Left kidney (tissue), 1 donor: ENCODE measurements at regions not wholly inside any gene's neighbourhood (a gene's known extent, or its start where the extent isn't known, plus 50 kb on each side); places are given as distances from the start of the nearest gene placed in this dataset.
"Not testable (repeated sequence)": the region's sequence is repeated elsewhere in the genome, so short reads cannot be mapped to it uniquely, and the experiment has no call there.

Source experiments
- DNase-seq: peaks from one replicate; pipeline ENCODE4 v3.0.0-alpha.2; 2013

GRCh38 chr4:79609817-79610216 lies 201.8 kb upstream of the GK2 start:
- no peak for DNase-seq

GRCh38 chr4:79607979-79608378 lies 200.0 kb upstream of the GK2 start:
- no peak for DNase-seq

- no peak for DNase-seq
Measured at GRCh38 chr4:79604152-79604551, 196.1 kb upstream of the GK2 start.

GRCh38 chr4:79603681-79604080 lies 195.7 kb upstream of the GK2 start:
- no peak for DNase-seq

- DNase-seq = no peak
Measured at GRCh38 chr4:79599691-79600090, 191.7 kb upstream of the GK2 start.

GRCh38 chr4:79598801-79599200 lies 190.8 kb upstream of the GK2 start:
- no peak for DNase-seq

GRCh38 chr4:79598214-79598613 lies 190.2 kb upstream of the GK2 start:
- DNase-seq = no peak

- no peak for DNase-seq
Measured at GRCh38 chr4:79597266-79597665, 189.2 kb upstream of the GK2 start.

- DNase-seq = not testable (repeated sequence)
Measured at GRCh38 chr4:79592218-79592617, 184.2 kb upstream of the GK2 start.

- DNase-seq = no peak
Measured at GRCh38 chr4:79588679-79589078, 180.7 kb upstream of the GK2 start.

GRCh38 chr4:79587207-79587606 lies 179.2 kb upstream of the GK2 start:
- not testable (repeated sequence) for DNase-seq

- DNase-seq = no peak
Measured at GRCh38 chr4:79585834-79586233, 177.8 kb upstream of the GK2 start.

- DNase-seq = no peak
Measured at GRCh38 chr4:79585330-79585729, 177.3 kb upstream of the GK2 start.

GRCh38 chr4:79584902-79585301 lies 176.9 kb upstream of the GK2 start:
- DNase-seq = no peak

- DNase-seq = no peak
Measured at GRCh38 chr4:79584352-79584751, 176.3 kb upstream of the GK2 start.

GRCh38 chr4:79578606-79579005 lies 170.6 kb upstream of the GK2 start:
- DNase-seq = no peak

GRCh38 chr4:79576429-79576753 lies 168.4 kb upstream of the GK2 start:
- peak; percentile 18 for DNase-seq

GRCh38 chr4:79575709-79576428 lies 167.8 kb upstream of the GK2 start:
- no peak for DNase-seq

GRCh38 chr4:79574741-79575451 lies 166.9 kb upstream of the GK2 start:
- DNase-seq = no peak

- DNase-seq = no peak
Measured at GRCh38 chr4:79563219-79563618, 155.2 kb upstream of the GK2 start.

GRCh38 chr4:79561751-79562150 lies 153.7 kb upstream of the GK2 start:
- no peak for DNase-seq

- not testable (repeated sequence) for DNase-seq
Measured at GRCh38 chr4:79559398-79559797, 151.4 kb upstream of the GK2 start.

GRCh38 chr4:79552311-79552710 lies 144.3 kb upstream of the GK2 start:
- no peak for DNase-seq

- DNase-seq = no peak
Measured at GRCh38 chr4:79551555-79551954, 143.5 kb upstream of the GK2 start.
